ENCODE measurements at regions not wholly inside any gene's neighbourhood (a gene's known extent, or its start where the extent isn't known, plus 50 kb on each side); places are given as distances from the start of the nearest gene placed in this dataset.

DNA sequence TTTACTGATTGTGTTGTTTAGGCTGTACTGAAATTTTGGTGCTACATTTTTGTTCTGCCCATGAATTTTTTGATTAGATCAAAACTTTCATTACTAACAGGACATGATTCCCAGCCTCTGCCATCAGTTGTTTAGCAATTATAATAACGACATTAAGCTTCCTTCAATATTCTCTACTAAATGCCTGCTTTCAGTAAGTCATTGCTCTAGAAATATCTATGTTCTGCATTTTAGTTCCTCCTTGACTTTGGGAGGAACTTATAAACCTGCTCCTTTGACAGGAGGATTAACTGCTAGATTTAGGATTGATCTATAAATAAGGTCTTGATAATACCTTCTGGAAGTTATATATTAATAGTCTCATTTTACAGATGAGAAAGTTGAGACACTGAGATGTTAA, 269.1 kb downstream of the RAP2B start:
- no TSS peak for BruUV-seq (replicated peaks)
- H3K36me3 Mint-ChIP-seq (ENCODE audit: insufficient read depth, unreplicated experiment): no peaks in the 10 kb centered on the region
- Histone ChIP-seq H3K9me3 (no peaks in the 10 kb centered on the region), H3K4me3 (ENCODE audit: low read depth, low read length) (no peak overlapping the region), H3K27me3 (replicated peaks; ENCODE audit: control insufficient read depth, insufficient read depth, low read length) (no peaks in the 10 kb centered on the region), H3K36me3 (ENCODE audit: control insufficient read depth, insufficient read depth, low read length) (no peaks in the 10 kb centered on the region), H3K4me1 (no peaks in the 10 kb centered on the region)
- no peak for DNase-seq
- TF ChIP-seq CTCF (IDR thresholded peaks at IDR 0.05; ENCODE audit: insufficient read depth in 1 of 2, low read depth in 1 of 2, low read length in 1 of 2, severe bottlenecking in 1 of 2, unreplicated experiment in 1 of 2): no peak
- no peaks in the 10 kb centered on the region for H3K4me1 Mint-ChIP-seq (ENCODE audit: low read depth, unreplicated experiment)
- intact Hi-C loops (cut with micrococcal nuclease; ENCODE audit: unreplicated experiment): loop anchor here (10.0 kb wide), 1 partner anchor 266 kb away; the partner anchor contains the start of gene RAP2B
- H3K4me3 Mint-ChIP-seq (ENCODE audit: unreplicated experiment): no peak overlapping the region
- H3K27me3 Mint-ChIP-seq (ENCODE audit: insufficient read depth, unreplicated experiment): no peaks in the 10 kb centered on the region
- no peak overlapping the region for H3K27ac Mint-ChIP-seq (ENCODE audit: unreplicated experiment)
- ChIA-PET POLR2A (no interaction called here), CTCF (no interaction called here)
- no peaks in the 10 kb centered on the region for H3K9me3 Mint-ChIP-seq (ENCODE audit: unreplicated experiment)

- BruUV-seq (replicated peaks): no TSS peak
- no peaks in the 10 kb centered on the region for H3K36me3 Mint-ChIP-seq (ENCODE audit: insufficient read depth, unreplicated experiment)
- CTCF ChIA-PET: no interaction called here
Measured at GRCh38 chr3:153437666-153438065, 275.6 kb downstream of the RAP2B start.

GRCh38 chr3:153438271-153438670, 276.2 kb downstream of the RAP2B start:
- no peak for DNase-seq
- Histone ChIP-seq H3K36me3 (ENCODE audit: control insufficient read depth, insufficient read depth, low read length) (no peaks in the 10 kb centered on the region), H3K27me3 (replicated peaks; ENCODE audit: control insufficient read depth, insufficient read depth, low read length) (no peaks in the 10 kb centered on the region), H3K4me1 (no peaks in the 10 kb centered on the region), H3K4me3 (ENCODE audit: low read depth, low read length) (no peak overlapping the region), H3K9me3 (no peaks in the 10 kb centered on the region)
- H3K27me3 Mint-ChIP-seq (ENCODE audit: insufficient read depth, unreplicated experiment): no peaks in the 10 kb centered on the region
- ChIA-PET POLR2A (no interaction called here), CTCF (no interaction called here)
- H3K9me3 Mint-ChIP-seq (ENCODE audit: unreplicated experiment): no peaks in the 10 kb centered on the region
- H3K27ac Mint-ChIP-seq (ENCODE audit: unreplicated experiment): no peak overlapping the region
- H3K4me1 Mint-ChIP-seq (ENCODE audit: low read depth, unreplicated experiment): peaks cover 5% of the 10 kb centered on the region
- no TSS peak for BruUV-seq (replicated peaks)
- no peaks in the 10 kb centered on the region for H3K36me3 Mint-ChIP-seq (ENCODE audit: insufficient read depth, unreplicated experiment)
- no peak for TF ChIP-seq CTCF (IDR thresholded peaks at IDR 0.05; ENCODE audit: insufficient read depth in 1 of 2, low read depth in 1 of 2, low read length in 1 of 2, severe bottlenecking in 1 of 2, unreplicated experiment in 1 of 2)
- intact Hi-C loops (cut with micrococcal nuclease; ENCODE audit: unreplicated experiment): loop anchor here (2.0 to 10.0 kb wide), 2 partner anchors 273 to 395 kb away; partner anchors contain the start of gene RAP2B
- H3K4me3 Mint-ChIP-seq (ENCODE audit: unreplicated experiment): no peak overlapping the region

More at GRCh38 chr3:153437666-153438065, 275.6 kb downstream of the RAP2B start:
- no peak for TF ChIP-seq CTCF (IDR thresholded peaks at IDR 0.05; ENCODE audit: insufficient read depth in 1 of 2, low read depth in 1 of 2, low read length in 1 of 2, severe bottlenecking in 1 of 2, unreplicated experiment in 1 of 2)
- H3K9me3 Mint-ChIP-seq (ENCODE audit: unreplicated experiment): no peaks in the 10 kb centered on the region
- DNase-seq: no peak
- POLR2A ChIA-PET: no interaction called here
- H3K4me3 Mint-ChIP-seq (ENCODE audit: unreplicated experiment): no peak overlapping the region
- peaks cover 5% of the 10 kb centered on the region for H3K4me1 Mint-ChIP-seq (ENCODE audit: low read depth, unreplicated experiment)
- Histone ChIP-seq H3K27me3 (replicated peaks; ENCODE audit: control insufficient read depth, insufficient read depth, low read length) (no peaks in the 10 kb centered on the region), H3K4me1 (no peaks in the 10 kb centered on the region), H3K4me3 (ENCODE audit: low read depth, low read length) (no peak overlapping the region), H3K36me3 (ENCODE audit: control insufficient read depth, insufficient read depth, low read length) (no peaks in the 10 kb centered on the region), H3K9me3 (no peaks in the 10 kb centered on the region)
- no peak overlapping the region for H3K27ac Mint-ChIP-seq (ENCODE audit: unreplicated experiment)
- intact Hi-C loops (cut with micrococcal nuclease; ENCODE audit: unreplicated experiment): loop anchor here (2.0 to 10.0 kb wide), 2 partner anchors 273 to 395 kb away; partner anchors contain the start of gene RAP2B
- H3K27me3 Mint-ChIP-seq (ENCODE audit: insufficient read depth, unreplicated experiment): no peaks in the 10 kb centered on the region

All from Caco-2 (cell line).